ENCODE measurements at regions not wholly inside any gene's neighbourhood (a gene's known extent, or its start where the extent isn't known, plus 50 kb on each side); places are given as distances from the start of the nearest gene placed in this dataset.

- no peak for DNase-seq (ENCODE audit: low read depth)
- no peak for TF ChIP-seq CTCF (IDR thresholded peaks at IDR 0.05; ENCODE audit: low read length, missing control alignments)
- no peak overlapping the region for H3K4me3 ChIP-seq (replicated peaks; ENCODE audit: low read depth, low read length)
Measured at GRCh38 chr1:104699433-104699832, 949.7 kb downstream of the AMY1C start.

GRCh38 chr1:104702731-104703130 lies 953.0 kb downstream of the AMY1C start:
- no peak for DNase-seq (ENCODE audit: low read depth)
- no peak overlapping the region for H3K4me3 ChIP-seq (replicated peaks; ENCODE audit: low read depth, low read length)
- no peak for TF ChIP-seq CTCF (IDR thresholded peaks at IDR 0.05; ENCODE audit: low read length, missing control alignments)

- TF ChIP-seq CTCF (IDR thresholded peaks at IDR 0.05; ENCODE audit: low read length, missing control alignments), result no peak
- H3K4me3 ChIP-seq (replicated peaks; ENCODE audit: low read depth, low read length), result no peak overlapping the region
- no peak for DNase-seq (ENCODE audit: low read depth)
Measured at GRCh38 chr1:104706631-104707147, 957.0 kb downstream of the AMY1C start.

GRCh38 chr1:104718752-104719151 lies 969.1 kb downstream of the AMY1C start:
- TF ChIP-seq CTCF (IDR thresholded peaks at IDR 0.05; ENCODE audit: low read length, missing control alignments), result no peak
- DNase-seq (ENCODE audit: low read depth), result no peak
- H3K4me3 ChIP-seq (replicated peaks; ENCODE audit: low read depth, low read length), result no peak overlapping the region

- TF ChIP-seq CTCF (IDR thresholded peaks at IDR 0.05; ENCODE audit: low read length, missing control alignments), result no peak
- H3K4me3 ChIP-seq (replicated peaks; ENCODE audit: low read depth, low read length), result no peak overlapping the region
- DNase-seq (ENCODE audit: low read depth), result no peak
Measured at GRCh38 chr1:104720741-104721140, 971.0 kb downstream of the AMY1C start.

- TF ChIP-seq CTCF (IDR thresholded peaks at IDR 0.05; ENCODE audit: low read length, missing control alignments), result no peak
- no peak overlapping the region for H3K4me3 ChIP-seq (replicated peaks; ENCODE audit: low read depth, low read length)
- no peak for DNase-seq (ENCODE audit: low read depth)
Measured at GRCh38 chr1:104726917-104727316, 977.2 kb downstream of the AMY1C start.

- DNase-seq (ENCODE audit: low read depth), result no peak
- no peak for TF ChIP-seq CTCF (IDR thresholded peaks at IDR 0.05; ENCODE audit: low read length, missing control alignments)
- H3K4me3 ChIP-seq (replicated peaks; ENCODE audit: low read depth, low read length), result no peak overlapping the region
Measured at GRCh38 chr1:104733866-104734265, 984.2 kb downstream of the AMY1C start.
